HG03558 (cell line): ENCODE measurements at regions not wholly inside any gene's neighbourhood (a gene's known extent, or its start where the extent isn't known, plus 50 kb on each side); places are given as distances from the start of the nearest gene placed in this dataset.
"Not testable (repeated sequence)": the region's sequence is repeated elsewhere in the genome, so short reads cannot be mapped to it uniquely, and the experiment has no call there.

Source experiments
- ATAC-seq: cut with Tn5 transposase; IDR thresholded peaks from one replicate; pipeline ENCODE4 v1.9.1; 2021; ENCODE audit warnings: moderate number of reproducible peaks; ENCODE audit not compliant: unreplicated experiment; ENCODE audit errors: extremely low read depth

- ATAC-seq = no peak
Measured at GRCh38 chr4:177987896-177988295, 545.7 kb upstream of the AGA start.

GRCh38 chr4:177989503-177990201, 547.4 kb upstream of the AGA start:
- no peak for ATAC-seq

DNA sequence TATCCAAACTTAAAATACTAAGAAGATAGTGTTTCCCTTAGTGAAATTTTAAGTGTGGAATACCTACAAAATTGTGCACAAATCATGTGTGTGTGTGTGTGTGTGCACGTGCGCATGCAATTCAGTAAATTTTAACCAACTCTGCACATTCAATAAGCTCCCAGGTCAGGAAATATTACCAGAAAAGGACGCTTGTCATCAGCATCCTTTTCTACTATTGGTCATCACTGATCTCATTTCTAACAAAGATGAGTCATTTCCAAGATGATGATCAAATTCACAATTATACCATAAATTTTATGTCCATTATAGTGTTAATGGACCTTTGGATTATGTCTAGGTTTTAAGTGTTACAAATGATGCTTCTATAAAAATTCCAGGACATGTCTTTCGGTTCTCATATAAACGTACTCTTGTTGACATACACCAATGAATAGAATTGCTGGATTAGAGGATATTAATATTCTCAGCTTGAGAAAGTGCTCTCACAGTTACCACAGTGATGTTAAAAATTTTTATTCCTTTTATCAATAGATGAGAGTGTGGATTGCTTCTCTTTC, 560.9 kb upstream of the AGA start:
- ATAC-seq = no peak

- no peak for ATAC-seq
Measured at GRCh38 chr4:178010596-178010995, 568.4 kb upstream of the AGA start.

DNA sequence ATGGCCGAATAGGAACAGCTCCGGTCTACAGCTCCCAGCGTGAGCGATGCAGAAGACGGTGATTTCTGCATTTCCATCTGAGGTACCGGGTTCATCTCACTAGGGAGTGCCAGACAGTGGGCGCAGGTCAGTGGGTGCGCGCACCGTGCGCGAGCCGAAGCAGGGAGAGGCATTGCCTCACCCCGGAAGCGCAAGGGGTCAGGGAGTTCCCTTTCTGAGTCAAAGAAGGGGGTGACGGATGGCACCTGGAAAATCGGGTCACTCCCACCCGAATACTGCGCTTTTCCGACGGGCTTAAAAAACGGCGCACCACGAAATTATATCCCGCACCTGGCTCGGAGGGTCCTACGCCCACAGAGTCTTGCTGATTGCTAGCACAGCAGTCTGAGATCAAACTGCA, 572.8 kb upstream of the AGA start:
- ATAC-seq = not testable (repeated sequence)

DNA sequence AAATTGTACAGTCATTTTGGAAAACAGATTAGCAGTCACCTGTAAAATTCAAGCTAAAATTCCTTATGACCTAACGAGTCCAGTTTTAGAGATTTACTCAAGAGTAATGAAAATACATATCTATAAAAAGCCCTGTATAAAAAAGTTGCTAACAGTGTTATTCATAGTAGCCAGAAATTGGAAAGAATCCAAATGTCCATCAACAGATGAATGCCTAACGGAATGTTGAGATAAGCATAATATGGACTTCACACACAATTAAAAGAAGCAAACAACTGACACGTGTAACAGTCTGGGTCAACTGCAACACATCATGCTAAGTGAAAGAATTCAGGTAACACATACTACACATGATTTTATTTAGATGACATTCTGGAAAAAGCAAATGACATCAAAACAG, 584.8 kb upstream of the AGA start:
- ATAC-seq = no peak

DNA sequence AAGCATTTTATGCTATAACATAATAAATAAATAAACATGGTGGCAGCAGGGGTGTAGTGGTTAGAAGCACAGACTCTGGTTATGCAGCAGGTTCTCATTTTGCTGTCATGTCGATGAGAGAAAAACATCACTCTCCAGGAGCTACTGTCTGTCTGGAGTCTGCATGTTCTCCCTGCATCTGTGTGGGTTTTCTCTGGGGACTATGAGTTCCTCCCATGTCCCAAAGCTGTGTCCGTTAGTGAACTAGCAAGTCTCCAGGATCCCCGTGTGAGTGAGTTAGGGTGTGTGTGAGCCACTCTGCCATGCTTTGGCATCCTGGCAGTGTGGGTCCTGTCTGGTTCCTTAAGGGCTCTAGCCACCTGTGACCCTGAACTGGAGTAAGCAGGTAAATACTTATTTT, 585.6 kb upstream of the AGA start:
- no peak for ATAC-seq

DNA sequence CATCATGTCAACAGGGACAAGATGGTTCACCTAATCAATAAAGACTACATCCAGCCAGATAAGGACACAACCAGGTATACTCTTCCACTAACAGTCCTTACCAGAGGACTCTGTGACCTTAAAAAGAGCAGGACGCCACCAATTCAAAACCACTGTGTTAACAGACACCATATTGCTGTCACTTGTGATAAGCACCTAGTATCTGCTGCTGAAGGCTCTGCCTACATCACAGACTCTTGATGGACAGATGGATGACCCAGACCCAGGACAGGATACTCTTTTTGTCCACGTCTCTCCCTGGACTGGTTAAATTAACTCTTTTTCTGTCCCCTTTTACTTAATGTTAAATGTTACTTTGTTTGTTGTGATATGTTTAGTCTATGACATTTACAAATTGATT, 586.2 kb upstream of the AGA start:
- no peak for ATAC-seq

DNA sequence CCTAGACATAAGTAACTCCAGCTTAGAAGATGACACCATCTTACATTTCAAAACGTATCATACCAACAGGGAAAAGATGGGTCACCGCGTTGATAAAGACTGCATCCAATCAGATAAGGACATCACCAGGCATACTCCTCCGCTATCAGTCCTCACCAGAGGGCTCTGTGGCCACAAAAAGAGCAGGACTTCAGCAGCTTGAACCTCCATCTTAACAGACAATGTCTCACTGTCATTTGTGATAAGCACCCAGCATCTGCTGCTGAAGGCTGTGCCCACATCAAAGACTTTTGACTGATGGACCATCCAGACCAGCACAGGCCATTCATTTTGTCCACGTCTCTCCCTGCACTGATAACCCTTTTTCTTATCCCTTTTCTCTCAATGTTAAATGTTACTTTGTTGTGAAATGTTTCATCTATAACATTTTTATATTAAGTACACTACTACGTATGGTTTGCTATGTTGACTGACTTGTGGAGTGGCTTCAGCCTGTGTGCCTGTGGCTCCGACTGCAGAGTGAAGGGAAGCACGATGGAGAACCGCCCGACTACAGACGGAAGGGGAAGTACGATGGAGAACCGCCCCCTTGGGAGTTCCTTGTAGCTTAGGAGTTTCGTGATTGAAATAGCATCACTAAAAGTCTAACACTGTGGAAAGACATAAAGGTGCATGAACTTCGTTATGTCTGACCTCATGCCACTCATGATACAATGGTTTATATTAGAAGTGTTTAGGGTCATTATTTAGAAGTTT, 595.4 kb upstream of the AGA start:
- ATAC-seq = no peak

GRCh38 chr4:178056996-178057395, 614.8 kb upstream of the AGA start:
- no peak for ATAC-seq

GRCh38 chr4:178063568-178063967, 621.3 kb upstream of the AGA start:
- no peak for ATAC-seq

DNA sequence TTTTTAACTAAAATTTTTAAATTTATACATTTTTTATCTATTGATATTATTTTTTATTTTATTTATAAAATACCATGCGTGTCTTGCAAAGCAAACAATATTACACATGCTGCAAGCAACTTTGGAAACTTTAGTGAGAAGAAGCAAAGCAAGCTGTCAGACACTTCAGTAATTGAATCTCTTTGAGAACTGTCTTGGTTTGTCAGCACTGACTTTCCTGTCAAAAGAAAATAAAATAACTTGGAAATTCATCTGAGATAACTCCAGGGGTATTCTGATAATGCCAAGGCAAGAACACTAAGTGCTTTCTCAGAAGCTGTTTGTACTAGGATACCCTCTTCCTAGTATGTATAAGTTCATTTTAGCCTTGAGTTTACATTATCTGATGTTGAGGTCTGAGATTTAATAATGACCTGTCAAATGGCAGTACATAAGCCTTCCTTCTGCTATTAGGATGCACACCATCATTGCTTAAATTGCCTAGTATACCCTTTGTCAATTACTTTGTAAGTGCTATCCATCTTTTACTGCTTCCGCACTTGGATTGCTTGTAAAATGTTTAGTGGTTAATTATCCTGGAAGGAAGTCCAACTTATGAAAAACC, 624.2 kb upstream of the AGA start:
- ATAC-seq = no peak

- ATAC-seq = no peak
Measured at GRCh38 chr4:178068136-178068535, 625.9 kb upstream of the AGA start.

DNA sequence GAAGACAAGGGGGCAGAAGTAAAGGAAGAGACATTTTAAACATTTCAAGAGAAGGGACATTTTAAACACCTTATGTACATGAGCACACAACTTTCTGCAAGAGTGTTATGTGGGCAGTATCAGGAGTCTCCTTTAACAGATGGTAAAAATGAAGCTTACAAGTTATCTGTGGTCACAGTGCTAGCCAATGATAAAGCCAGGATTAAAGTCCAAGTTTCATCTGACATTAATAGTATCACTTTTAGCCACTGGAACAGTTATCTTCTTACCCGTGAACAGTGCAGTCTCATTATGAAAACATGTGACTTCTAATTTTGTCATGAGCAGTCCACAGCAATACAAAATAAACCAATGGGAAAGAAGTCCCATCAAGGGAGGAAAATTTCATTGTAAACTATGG, 627.9 kb upstream of the AGA start:
- ATAC-seq = no peak

GRCh38 chr4:178080312-178080711, 638.1 kb upstream of the AGA start:
- no peak for ATAC-seq

DNA sequence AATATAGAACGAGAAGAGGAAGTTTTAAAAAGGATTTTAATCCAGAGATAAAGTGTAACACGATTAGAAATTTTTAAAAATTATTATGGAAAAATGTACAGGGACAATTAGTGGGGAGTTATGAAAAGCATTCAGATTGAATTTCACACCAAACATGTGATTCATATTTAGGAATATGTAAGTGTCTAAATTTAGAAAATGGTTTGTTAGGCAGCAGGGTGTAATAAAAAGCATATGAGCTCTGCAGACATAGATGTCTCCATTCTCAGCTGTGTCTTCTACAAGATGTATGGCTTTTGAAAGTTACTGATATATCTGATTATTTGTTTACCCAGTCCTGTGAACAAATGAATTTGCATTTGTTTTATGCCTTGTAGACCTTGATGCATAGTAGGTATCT, 638.9 kb upstream of the AGA start:
- ATAC-seq = no peak

GRCh38 chr4:178081896-178082295, 639.7 kb upstream of the AGA start:
- ATAC-seq = no peak

GRCh38 chr4:178082906-178083305, 640.7 kb upstream of the AGA start:
- ATAC-seq = no peak

- ATAC-seq = no peak
Measured at GRCh38 chr4:178083968-178084367, 641.7 kb upstream of the AGA start.

- no peak for ATAC-seq
Measured at GRCh38 chr4:178086320-178086719, 644.1 kb upstream of the AGA start.
